Stomach (tissue), 8 donors: ENCODE measurements at regions not wholly inside any gene's neighbourhood (a gene's known extent, or its start where the extent isn't known, plus 50 kb on each side); places are given as distances from the start of the nearest gene placed in this dataset.

Experiments
- DNase-seq, 2 donors: peaks; one replicate each; pipeline versions ENCODE4 v3.0.0 to v3.0.0-alpha.2; 2013 to 2019
- H3K27ac ChIP-seq, 5 donors: fragments of 200-600 bp in 4 of 5; sonication (generic) in 4 of 5; one replicate each; pipeline ENCODE4 v1.5.1; 2013 to 2019; ENCODE audit warnings: mild to moderate bottlenecking in 1 of 5, moderate library complexity in 1 of 5
- H3K27me3 ChIP-seq, 3 donors: fragments of 200-600 bp; sonication (generic); one replicate each; pipeline ENCODE4 v1.5.1; 2017 to 2019; ENCODE audit warnings: mixed run types in 1 of 3
- H3K36me3 ChIP-seq, 4 donors: fragments of 200-600 bp; sonication (generic); 1 replicate in 3 of 4; 2 replicates in 1 of 4; pipeline ENCODE4 v1.5.1; 2016 to 2019
- H3K4me1 ChIP-seq, 4 donors: fragments of 200-600 bp; sonication (generic); one replicate each; pipeline ENCODE4 v1.5.1; 2016 to 2019
- H3K4me3 ChIP-seq, 4 donors: fragments of 200-600 bp; sonication (generic) in 3 of 4; one replicate each; pipeline ENCODE4 v1.5.1; 2016 to 2019; ENCODE audit warnings: mild to moderate bottlenecking in 1 of 4
- H3K9me3 ChIP-seq, 4 donors: fragments of 200-600 bp; sonication (generic); one replicate each; pipeline ENCODE4 v1.5.1; 2016 to 2019
- EP300 ChIP-seq: sonication (generic); formaldehyde crosslinking; IDR thresholded peaks from one replicate; pipeline ENCODE4 v1.6.1; 2017; ENCODE audit warnings: antibody characterized with exemption
- POLR2A ChIP-seq, 4 donors: fragments of 450-650 bp; IDR thresholded peaks; one replicate each; pipeline ENCODE4 v1.6.1; 2016; ENCODE audit warnings: antibody characterized with exemption in 4 of 4, control low read depth in 2 of 4, mild to moderate bottlenecking in 1 of 4, moderate library complexity in 1 of 4
- POLR2AphosphoS5 ChIP-seq, 3 donors: sonication (generic); formaldehyde crosslinking; IDR thresholded peaks; one replicate each; pipeline ENCODE4 v1.6.1; 2016; ENCODE audit warnings: antibody characterized with exemption in 3 of 3
- WGBS, 5 donors: extraction: QIAGEN DNeasy Blood & Tissue Kit in 3 of 5; methylation state at CpG; one replicate each; pipeline versions ENCODE4 v1.1.5 to v1.1.7; 2013 to 2018; 5-methylcytosine and 5-hydroxymethylcytosine counted together
- intact Hi-C: fragments of 100-400 bp; cut with DNase I; formaldehyde crosslinking; loops from one replicate; pipeline ENCODE4 v1.15.1; 2023; ENCODE audit warnings: low total_unique reads
- TF ChIP-seq, protein P1 (sequence below), 7 experiments: fragments of 450-650 bp in 4 of 7; fragments of 200-600 bp in 3 of 7; sonication (generic) in 3 of 7; IDR thresholded peaks; one replicate each; pipeline ENCODE4 v1.5.1; 2016 to 2019; ENCODE audit warnings: antibody characterized with exemption in 7 of 7, control low read depth in 2 of 7, mild to moderate bottlenecking in 1 of 7
- donor health status: healthy with polysubstance abuse.
- donor health status: Bipolar disorder and iron deficiency.
- donor health status: healthy.

DNA sequence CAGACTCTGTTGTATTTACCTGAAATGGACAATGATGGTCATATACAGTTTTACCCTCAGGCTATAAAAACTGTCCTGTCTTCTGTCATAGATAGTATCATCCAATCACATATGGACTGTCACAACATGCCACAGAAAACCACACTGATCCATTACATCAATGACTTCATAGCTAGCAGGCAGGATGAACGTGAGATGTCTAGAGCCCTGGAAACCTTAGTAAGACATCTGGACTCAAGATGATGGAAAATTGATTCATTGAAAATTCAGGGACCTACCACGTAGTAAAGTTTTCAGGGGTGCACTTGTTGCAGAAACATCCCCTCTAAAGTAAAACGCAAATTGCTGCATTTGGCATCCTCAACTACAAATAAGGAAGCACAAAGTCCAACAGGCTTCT is 284.4 kb upstream of the RGMB start:
- H3K4me1 ChIP-seq, result no peaks in the 10 kb centered on the region
- no peak overlapping the region for H3K27ac ChIP-seq
- TF ChIP-seq, protein P1, sequence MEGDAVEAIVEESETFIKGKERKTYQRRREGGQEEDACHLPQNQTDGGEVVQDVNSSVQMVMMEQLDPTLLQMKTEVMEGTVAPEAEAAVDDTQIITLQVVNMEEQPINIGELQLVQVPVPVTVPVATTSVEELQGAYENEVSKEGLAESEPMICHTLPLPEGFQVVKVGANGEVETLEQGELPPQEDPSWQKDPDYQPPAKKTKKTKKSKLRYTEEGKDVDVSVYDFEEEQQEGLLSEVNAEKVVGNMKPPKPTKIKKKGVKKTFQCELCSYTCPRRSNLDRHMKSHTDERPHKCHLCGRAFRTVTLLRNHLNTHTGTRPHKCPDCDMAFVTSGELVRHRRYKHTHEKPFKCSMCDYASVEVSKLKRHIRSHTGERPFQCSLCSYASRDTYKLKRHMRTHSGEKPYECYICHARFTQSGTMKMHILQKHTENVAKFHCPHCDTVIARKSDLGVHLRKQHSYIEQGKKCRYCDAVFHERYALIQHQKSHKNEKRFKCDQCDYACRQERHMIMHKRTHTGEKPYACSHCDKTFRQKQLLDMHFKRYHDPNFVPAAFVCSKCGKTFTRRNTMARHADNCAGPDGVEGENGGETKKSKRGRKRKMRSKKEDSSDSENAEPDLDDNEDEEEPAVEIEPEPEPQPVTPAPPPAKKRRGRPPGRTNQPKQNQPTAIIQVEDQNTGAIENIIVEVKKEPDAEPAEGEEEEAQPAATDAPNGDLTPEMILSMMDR (IDR thresholded peaks at IDR 0.05), result no peak
- TF ChIP-seq EP300 (no peak), POLR2AphosphoS5 (IDR thresholded peaks at IDR 0.05) (no peak), POLR2A (IDR thresholded peaks at IDR 0.05) (no peak)
- no peaks in the 10 kb centered on the region for H3K27me3 ChIP-seq
- no peak overlapping the region for H3K4me3 ChIP-seq
- intact Hi-C loops, result no loop called here
- H3K36me3 ChIP-seq, result no peaks in the 10 kb centered on the region
- WGBS, 5 donors, result 79 to 94% (median 82%) methylated on average over 3 of the region's 3 CpGs
- peaks cover 0 to 14% (median 4%) of the 10 kb centered on the region in 4 donors for H3K9me3 ChIP-seq
- no peak for DNase-seq

DNA sequence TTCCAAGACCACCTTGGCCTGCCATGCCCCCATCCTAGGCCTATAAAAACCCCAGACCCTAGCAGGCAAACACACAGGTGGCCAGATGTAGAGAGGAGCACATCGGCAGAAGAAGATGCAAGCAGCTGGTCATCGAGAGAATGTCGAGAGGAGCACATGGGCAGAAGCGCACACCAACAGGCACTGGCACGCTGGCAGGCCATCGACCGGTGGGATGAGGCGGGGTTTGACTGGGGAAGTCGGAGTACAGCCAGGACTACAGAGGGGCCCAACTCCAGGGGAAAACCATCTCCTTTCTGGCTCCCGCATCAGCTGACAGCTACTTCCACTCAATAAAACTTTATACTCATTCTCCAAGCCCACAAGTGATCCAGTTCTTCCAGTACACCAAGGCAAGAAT is 283.1 kb upstream of the RGMB start:
- Histone ChIP-seq H3K9me3 (peaks cover 0 to 17% (median 4%) of the 10 kb centered on the region in 4 donors), H3K27me3 (no peaks in the 10 kb centered on the region), H3K36me3 (no peaks in the 10 kb centered on the region), H3K27ac (no peak overlapping the region), H3K4me3 (no peak overlapping the region), H3K4me1 (no peaks in the 10 kb centered on the region)
- WGBS, 5 donors, result 96 to 98% (median 97%) methylated on average over 10 of the region's 10 CpGs
- no peak for DNase-seq
- intact Hi-C loops, result no loop called here
- TF ChIP-seq POLR2AphosphoS5 (IDR thresholded peaks at IDR 0.05) (no peak), EP300 (no peak), POLR2A (IDR thresholded peaks at IDR 0.05) (no peak)
- TF ChIP-seq, protein P1 (IDR thresholded peaks at IDR 0.05), result no peak

DNA sequence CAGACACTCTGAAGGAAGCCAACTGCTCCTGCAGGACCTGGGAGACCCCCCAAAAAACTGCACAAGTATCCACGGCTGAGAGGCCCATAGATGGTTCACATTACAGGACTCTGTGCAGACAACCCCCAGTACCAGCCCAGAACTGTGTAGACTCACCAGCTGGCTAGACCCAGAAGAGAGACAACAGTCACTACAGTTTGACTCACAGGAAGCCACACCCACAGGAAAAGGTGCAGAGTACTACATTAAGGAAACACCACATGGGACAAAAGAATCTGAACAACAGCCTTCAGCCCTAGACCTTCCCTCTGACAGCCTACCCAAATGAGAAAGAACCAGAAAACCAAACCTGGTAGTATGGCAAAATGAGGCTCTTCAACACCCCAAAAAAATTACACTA is 281.2 kb upstream of the RGMB start:
- Histone ChIP-seq H3K4me3 (no peak overlapping the region), H3K4me1 (peaks cover 0 to 1% (median 0%) of the 10 kb centered on the region in 4 donors), H3K36me3 (no peaks in the 10 kb centered on the region), H3K27me3 (no peaks in the 10 kb centered on the region), H3K9me3 (peaks cover 0 to 17% (median 4%) of the 10 kb centered on the region in 4 donors), H3K27ac (no peak overlapping the region)
- TF ChIP-seq, protein P1 (IDR thresholded peaks at IDR 0.05), result no peak
- TF ChIP-seq POLR2A (IDR thresholded peaks at IDR 0.05), result no peak
- no peak for TF ChIP-seq POLR2AphosphoS5 (IDR thresholded peaks at IDR 0.05)
- no peak for TF ChIP-seq EP300
- WGBS, 5 donors, result 88 to 100% (median 93%) methylated on average over 1 of the region's 1 CpG
- intact Hi-C loops, result no loop called here
- no peak for DNase-seq

DNA sequence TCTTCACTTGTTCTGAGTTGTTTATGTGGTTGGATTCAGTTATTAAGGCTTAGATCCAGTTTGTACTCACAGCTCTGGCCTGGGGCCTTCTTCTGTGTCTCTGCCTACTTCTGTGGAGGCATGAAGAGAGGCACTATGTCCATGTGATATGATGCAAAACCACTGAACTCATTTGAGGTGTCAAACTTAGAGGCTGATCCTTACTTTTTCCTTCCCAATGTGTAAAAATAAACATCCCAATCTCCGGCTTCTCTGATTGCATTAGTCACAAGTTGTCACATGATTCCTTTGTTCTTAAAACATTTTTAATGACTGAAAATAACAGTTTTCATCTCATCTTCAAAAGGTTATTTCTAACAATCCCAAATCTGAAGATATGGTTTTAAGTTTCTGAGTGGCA is 276.0 kb upstream of the RGMB start:
- TF ChIP-seq EP300 (no peak), POLR2A (IDR thresholded peaks at IDR 0.05) (no peak), POLR2AphosphoS5 (IDR thresholded peaks at IDR 0.05) (no peak)
- TF ChIP-seq, protein P1 (IDR thresholded peaks at IDR 0.05), result no peak
- no peak overlapping the region for H3K27ac ChIP-seq
- H3K4me1 ChIP-seq, result peaks cover 0 to 17% (median 7%) of the 10 kb centered on the region in 4 donors
- no peaks in the 10 kb centered on the region for H3K36me3 ChIP-seq
- DNase-seq, result no peak
- H3K9me3 ChIP-seq, result peaks cover 0 to 17% (median 4%) of the 10 kb centered on the region in 4 donors
- no peaks in the 10 kb centered on the region for H3K27me3 ChIP-seq
- intact Hi-C loops, result no loop called here
- 13 to 36% (median 23%) methylated on average over 1 of the region's 1 CpG for WGBS, 5 donors
- no peak overlapping the region for H3K4me3 ChIP-seq
